HEK293T (cell line): ENCODE measurements at regions not wholly inside any gene's neighbourhood (a gene's known extent, or its start where the extent isn't known, plus 50 kb on each side); places are given as distances from the start of the nearest gene placed in this dataset.

ENCODE experiments used
- CTCF ChIA-PET: fragments of 350-600 bp; formaldehyde crosslinking; extraction: SDS; loops from one replicate; lab custom pipeline; 2021; ENCODE audit warnings: antibody characterized with exemption, inconsistent platforms; lab: Yijun Ruan, JAX
- POLR2A ChIA-PET: fragments of 350-600 bp; formaldehyde crosslinking; extraction: SDS; loops from one replicate; lab custom pipeline; 2020; ENCODE audit warnings: antibody characterized with exemption, inconsistent platforms; lab: Yijun Ruan, JAX
- DNase-seq: peaks from one replicate; pipeline ENCODE4 v3.0.0; 2012; ENCODE audit warnings: mixed read lengths; ENCODE audit errors: extremely low spot score
- ARNT ChIP-seq: fragments of 450-650 bp; IDR thresholded peaks from 2 replicates; pipeline ENCODE4 v1.6.1; 2017; ENCODE audit warnings: mild to moderate bottlenecking
- ELF4 ChIP-seq: fragments of 450-650 bp; IDR thresholded peaks from 2 replicates; pipeline ENCODE4 v1.6.1; 2017; ENCODE audit warnings: antibody characterized with exemption
- FOXA1 ChIP-seq: fragments of 450-650 bp; IDR thresholded peaks from 2 replicates; pipeline ENCODE4 v1.6.1; 2016; ENCODE audit warnings: mild to moderate bottlenecking
- FOXK2 ChIP-seq: fragments of 450-650 bp; IDR thresholded peaks from 2 replicates; pipeline ENCODE4 v1.6.1; 2016; ENCODE audit warnings: mild to moderate bottlenecking
- FOXM1 ChIP-seq: fragments of 450-650 bp; IDR thresholded peaks from 2 replicates; pipeline ENCODE4 v1.6.1; 2017; ENCODE audit warnings: mild to moderate bottlenecking, borderline replicate concordance
- LEF1 ChIP-seq: fragments of 450-650 bp; IDR thresholded peaks from 2 replicates; pipeline ENCODE4 v1.6.1; 2017; ENCODE audit warnings: mild to moderate bottlenecking, borderline replicate concordance
- NFRKB ChIP-seq: fragments of 450-650 bp; IDR thresholded peaks from 2 replicates; pipeline ENCODE4 v1.6.1; 2016; ENCODE audit warnings: mild to moderate bottlenecking, moderate library complexity
- SUZ12 ChIP-seq: fragments of 450-650 bp; IDR thresholded peaks from 2 replicates; pipeline ENCODE4 v1.6.1; 2016; ENCODE audit warnings: mild to moderate bottlenecking
- ZNF384 ChIP-seq: fragments of 450-650 bp; IDR thresholded peaks from 2 replicates; pipeline ENCODE4 v1.6.1; 2016

DNA sequence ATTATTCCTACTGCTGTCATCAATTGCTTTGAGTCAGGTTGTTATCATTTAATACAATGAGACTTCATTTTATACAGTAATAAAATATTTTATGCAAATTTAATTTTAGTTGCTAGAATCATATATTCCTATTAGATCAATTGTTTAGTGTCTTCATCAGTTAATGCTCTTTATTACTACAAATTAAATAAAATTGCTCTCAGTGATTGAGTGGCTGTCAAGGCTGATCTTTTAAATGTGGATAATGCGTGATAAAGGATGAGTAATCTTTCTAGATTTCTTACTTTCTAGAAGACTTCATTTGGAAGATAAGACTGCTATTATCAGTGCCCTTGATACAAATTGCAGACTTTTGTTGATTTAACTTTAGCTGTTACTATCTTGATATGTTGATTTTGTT, 59.6 kb upstream of the CDH2 start:
- POLR2A ChIA-PET = no interaction called here

More for the DNA sequence above, 59.6 kb upstream of the CDH2 start:
- no peak for DNase-seq
- no peak for TF ChIP-seq ELF4
- no peak for TF ChIP-seq FOXA1
- TF ChIP-seq LEF1 = no peak
- no peak for TF ChIP-seq ARNT
- no peak for TF ChIP-seq FOXM1
- no peak for TF ChIP-seq FOXK2
- no peak for TF ChIP-seq SUZ12
- TF ChIP-seq NFRKB = no peak
- TF ChIP-seq ZNF384 = no peak
- CTCF ChIA-PET = no interaction called here
